ENCODE measurements at regions not wholly inside any gene's neighbourhood (a gene's known extent, or its start where the extent isn't known, plus 50 kb on each side); places are given as distances from the start of the nearest gene placed in this dataset.
"Not testable (repeated sequence)": the region's sequence is repeated elsewhere in the genome, so short reads cannot be mapped to it uniquely, and the experiment has no call there.

GRCh38 chr21:15669247-15669646, 60.5 kb upstream of the USP25 start:
- TF ChIP-seq ESRRG (CRISPR knock-in tag; IDR thresholded peaks at IDR 0.05) (no peak), POU6F1 (CRISPR knock-in tag; IDR thresholded peaks at IDR 0.05; ENCODE audit: borderline replicate concordance, low read depth) (no peak), TOX (CRISPR knock-in tag; IDR thresholded peaks at IDR 0.05; ENCODE audit: borderline replicate concordance) (no peak), GLIS3 (CRISPR knock-in tag; IDR thresholded peaks at IDR 0.05) (no peak), ZC3H10 (CRISPR knock-in tag; IDR thresholded peaks at IDR 0.05) (no peak), ZNF565 (CRISPR knock-in tag; conservative IDR thresholded peaks at IDR 0.05; ENCODE audit: low read depth) (no peak)
- ATAC-seq: no peak

GRCh38 chr21:15671188-15671587, 58.6 kb upstream of the USP25 start:
- ATAC-seq: no peak
- no peak for TF ChIP-seq ZC3H10 (CRISPR knock-in tag; IDR thresholded peaks at IDR 0.05)
- TF ChIP-seq TSHZ2 (CRISPR knock-in tag; IDR thresholded peaks at IDR 0.05): no peak
- TF ChIP-seq TOX (CRISPR knock-in tag; IDR thresholded peaks at IDR 0.05; ENCODE audit: borderline replicate concordance): no peak
- no peak for TF ChIP-seq ESRRG (CRISPR knock-in tag; IDR thresholded peaks at IDR 0.05)
- no peak for TF ChIP-seq ZNF70 (CRISPR knock-in tag; IDR thresholded peaks at IDR 0.05)
- no peak for TF ChIP-seq SNAI2 (CRISPR knock-in tag; IDR thresholded peaks at IDR 0.05)
- no peak for TF ChIP-seq ZFP30 (CRISPR knock-in tag; IDR thresholded peaks at IDR 0.05)
- no peak for TF ChIP-seq OSR1 (CRISPR knock-in tag; IDR thresholded peaks at IDR 0.05)
- TF ChIP-seq CREB5 (CRISPR knock-in tag; IDR thresholded peaks at IDR 0.05; ENCODE audit: low read depth): no peak
- TF ChIP-seq TCF4 (CRISPR knock-in tag; IDR thresholded peaks at IDR 0.05; ENCODE audit: borderline replicate concordance): no peak
- no peak for TF ChIP-seq ZNF565 (CRISPR knock-in tag; conservative IDR thresholded peaks at IDR 0.05; ENCODE audit: low read depth)
- no peak for TF ChIP-seq CSDC2 (CRISPR knock-in tag; IDR thresholded peaks at IDR 0.05)
- no peak for TF ChIP-seq POU6F1 (CRISPR knock-in tag; IDR thresholded peaks at IDR 0.05; ENCODE audit: borderline replicate concordance, low read depth)
- no peak for TF ChIP-seq PATZ1 (CRISPR knock-in tag; IDR thresholded peaks at IDR 0.05; ENCODE audit: borderline replicate concordance)
- no peak for TF ChIP-seq GLIS3 (CRISPR knock-in tag; IDR thresholded peaks at IDR 0.05)
- no peak for TF ChIP-seq ISL1 (CRISPR knock-in tag; IDR thresholded peaks at IDR 0.05)
- TF ChIP-seq PPARA (CRISPR knock-in tag; IDR thresholded peaks at IDR 0.05; ENCODE audit: borderline replicate concordance): no peak
- TF ChIP-seq CSRNP3 (CRISPR knock-in tag; IDR thresholded peaks at IDR 0.05): no peak

- ATAC-seq: not testable (repeated sequence)
These were observed 57.2 kb upstream of the USP25 start for GRCh38 chr21:15672578-15672977.

Measured in SK-N-SH treated with all-trans-retinoic acid at 6 μM for 48 hours (cell line).